GM12878 (cell line): ENCODE measurements at regions not wholly inside any gene's neighbourhood (a gene's known extent, or its start where the extent isn't known, plus 50 kb on each side); places are given as distances from the start of the nearest gene placed in this dataset.

Experiments used
- ATAC-seq: fragments of 200-7000 bp; cut with Tn5 transposase; 3 replicates; pipeline ENCODE4 v1.9.1; 2020; ENCODE audit warnings: mild to moderate bottlenecking, moderate library complexity
- BruUV-seq: library from RNA; stranded (reverse); fragments of 400-500 nt; replicated peaks from 2 replicates; lab custom pipeline; 2021; lab: Mats Ljungman, UMichigan
- CTCF ChIA-PET: fragments of 300-600 bp; sonication (Branson Sonifier 250); formaldehyde crosslinking; extraction: SDS; loops from one replicate; lab custom pipeline; 2021; ENCODE audit warnings: inconsistent platforms; lab: Yijun Ruan, JAX
- POLR2A ChIA-PET: fragments of 350-600 bp; formaldehyde crosslinking; extraction: SDS; loops from one replicate; lab custom pipeline; 2021; ENCODE audit warnings: inconsistent platforms; lab: Charles Lee
- RAD21 ChIA-PET: fragments of 300-600 bp; sonication (Branson Sonifier 250); formaldehyde crosslinking; loops from one replicate; lab custom pipeline; 2023; ENCODE audit warnings: antibody characterized with exemption; ENCODE audit not compliant: unreplicated experiment; lab: Charles Lee
- SMC1A ChIA-PET: fragments of 300-600 bp; sonication (Branson Sonifier 250); formaldehyde crosslinking; loops from one replicate; lab custom pipeline; 2023; ENCODE audit not compliant: unreplicated experiment, uncharacterized antibody; lab: Charles Lee
- DNase-seq: peaks from one replicate; pipeline ENCODE4 v3.0.0-alpha.2; 2011; ENCODE audit warnings: low read depth, low spot score
- FAIRE-seq: peaks from 3 replicates; lab custom pipeline; 2011; peaks lifted over from hg19 to GRCh38; lab: Jason Lieb, UNC
- H2AFZ ChIP-seq: 2 replicates; pipeline ENCODE4 v1.6.0; 2011; ENCODE audit warnings: low read depth, low read length, control low read depth; ENCODE audit not compliant: control insufficient read depth
- H3K27ac ChIP-seq: 2 replicates; pipeline ENCODE4 v1.5.1; 2011; ENCODE audit warnings: control low read depth; ENCODE audit not compliant: control insufficient read depth, insufficient read depth
- H3K27me3 ChIP-seq, 2 experiments: replicated peaks in 1 of 2; 2 replicates each; pipeline versions ENCODE4 v1.6.0 to v1.6.1; 2011; ENCODE audit warnings: low read length in 1 of 2; ENCODE audit not compliant: control insufficient read depth in 2 of 2, insufficient read depth in 2 of 2
- H3K36me3 ChIP-seq, 2 experiments: 2 replicates each; pipeline ENCODE4 v1.5.1; 2011; ENCODE audit warnings: low read length in 1 of 2; ENCODE audit not compliant: control insufficient read depth in 2 of 2, insufficient read depth in 2 of 2
- H3K4me1 ChIP-seq: 2 replicates; pipeline ENCODE4 v1.6.1; 2011; ENCODE audit warnings: mild to moderate bottlenecking, low read length, moderate library complexity, mixed read lengths; ENCODE audit not compliant: control insufficient read depth, insufficient read depth
- H3K4me2 ChIP-seq: 2 replicates; pipeline ENCODE4 v1.6.0; 2011; ENCODE audit warnings: control low read depth; ENCODE audit not compliant: control insufficient read depth, insufficient read depth
- H3K4me3 ChIP-seq: fragments of 200-600 bp; sonication (generic); 2 replicates; pipeline ENCODE4 v1.5.1; 2016
- H3K79me2 ChIP-seq: 2 replicates; pipeline ENCODE4 v1.6.0; 2011; ENCODE audit warnings: low read length; ENCODE audit not compliant: control insufficient read depth, insufficient read depth
- H3K9ac ChIP-seq: 2 replicates; pipeline ENCODE4 v1.8.0; 2011; ENCODE audit warnings: low read length, control low read depth, mixed read lengths; ENCODE audit not compliant: control insufficient read depth, insufficient read depth
- H3K9me3 ChIP-seq: replicated peaks from 3 replicates; pipeline ENCODE4 v1.5.1; 2011; ENCODE audit warnings: mild to moderate bottlenecking, low read length; ENCODE audit not compliant: control insufficient read depth, insufficient read depth
- H4K20me1 ChIP-seq: 2 replicates; pipeline ENCODE4 v1.6.0; 2011; ENCODE audit not compliant: control insufficient read depth, insufficient read depth
- BCL11A ChIP-seq: IDR thresholded peaks from 2 replicates; pipeline ENCODE4 v1.6.1; 2011; ENCODE audit warnings: low read depth, low read length
- CHD4 ChIP-seq: fragments of 200-600 bp; sonication (generic); IDR thresholded peaks from 2 replicates; pipeline ENCODE4 v1.6.1; 2016; ENCODE audit warnings: mild to moderate bottlenecking
- E2F8 ChIP-seq: fragments of 450-650 bp; IDR thresholded peaks from 2 replicates; pipeline ENCODE4 v1.6.1; 2018; ENCODE audit warnings: mild to moderate bottlenecking, low read depth, moderate library complexity; ENCODE audit not compliant: partially characterized antibody
- ELK1 ChIP-seq: IDR thresholded peaks from 2 replicates; pipeline ENCODE4 v1.6.1; 2012; ENCODE audit warnings: low read depth, low read length, improper control_type of control experiment
- GABPA ChIP-seq: IDR thresholded peaks from 2 replicates; pipeline ENCODE4 v1.6.1; 2014; ENCODE audit warnings: antibody characterized with exemption, low read depth, mild to moderate bottlenecking, inconsistent platforms
- IKZF1 ChIP-seq: fragments of 450-650 bp; conservative IDR thresholded peaks from 2 replicates; pipeline ENCODE4 v1.6.1; 2017; ENCODE audit warnings: antibody characterized with exemption, mild to moderate bottlenecking
- IRF4 ChIP-seq: IDR thresholded peaks from 2 replicates; pipeline ENCODE4 v1.6.1; 2011; ENCODE audit warnings: low read depth, low read length
- JUNB ChIP-seq: IDR thresholded peaks from 2 replicates; pipeline ENCODE4 v1.6.1; 2016; ENCODE audit warnings: antibody characterized with exemption, mild to moderate bottlenecking
- NBN ChIP-seq: fragments of 450-650 bp; IDR thresholded peaks from 2 replicates; pipeline ENCODE4 v1.6.1; 2016
- POLR2AphosphoS5 ChIP-seq: IDR thresholded peaks from 2 replicates; pipeline ENCODE4 v1.6.1; 2011; ENCODE audit warnings: mild to moderate bottlenecking, low read length, inconsistent platforms
- POU2F2 ChIP-seq: IDR thresholded peaks from 3 replicates; pipeline ENCODE4 v1.6.1; 2011; ENCODE audit warnings: low read depth, mild to moderate bottlenecking, low read length, borderline replicate concordance
- PRDM15 ChIP-seq: fragments of 450-650 bp; formaldehyde crosslinking; IDR thresholded peaks from 2 replicates; pipeline ENCODE4 v1.4.0; 2020; ENCODE audit warnings: mild to moderate bottlenecking, moderate library complexity
- RBBP5 ChIP-seq: fragments of 200-600 bp; sonication (generic); conservative IDR thresholded peaks from 2 replicates; pipeline ENCODE4 v1.6.1; 2016
- RCOR1 ChIP-seq: conservative IDR thresholded peaks from 2 replicates; pipeline ENCODE4 v1.6.1; 2012; ENCODE audit warnings: low read depth, low read length, improper control_type of control experiment
- RELB ChIP-seq: fragments of 450-650 bp; IDR thresholded peaks from 2 replicates; pipeline ENCODE4 v1.6.1; 2017; ENCODE audit warnings: low read depth, mild to moderate bottlenecking, moderate library complexity
- SMARCA5 ChIP-seq: fragments of 450-650 bp; IDR thresholded peaks from 2 replicates; pipeline ENCODE4 v1.6.1; 2017; ENCODE audit warnings: mild to moderate bottlenecking
- SMC3 ChIP-seq: IDR thresholded peaks from 2 replicates; pipeline ENCODE4 v1.6.1; 2011; ENCODE audit warnings: low read length, improper control_type of control experiment, borderline replicate concordance
- TARDBP ChIP-seq: IDR thresholded peaks from 2 replicates; pipeline ENCODE4 v1.6.1; 2016; ENCODE audit warnings: borderline replicate concordance
- TCF12 ChIP-seq: IDR thresholded peaks from 2 replicates; pipeline ENCODE4 v1.6.1; 2011; ENCODE audit warnings: low read depth, mild to moderate bottlenecking, low read length
- ZNF24 ChIP-seq: fragments of 450-650 bp; IDR thresholded peaks from 2 replicates; pipeline ENCODE4 v1.6.1; 2017; ENCODE audit warnings: antibody characterized with exemption, mild to moderate bottlenecking
- WGBS: methylation state at CpG from one replicate; pipeline ENCODE4 v1.1.6; 2016; ENCODE audit warnings: low lambda C conversion rate; ENCODE audit not compliant: insufficient replicate concordance, insufficient coverage; ENCODE audit errors: missing lambda C conversion rate; 5-methylcytosine and 5-hydroxymethylcytosine counted together
- in situ Hi-C: fragments of 300-500 bp; cut with MboI; formaldehyde crosslinking; loops from 9 replicates; pipeline ENCODE4 v1.14.3; 2018; ENCODE audit warnings: mixed read lengths
- intact Hi-C: fragments of 100-400 bp; cut with micrococcal nuclease; formaldehyde crosslinking; loops from one replicate; pipeline ENCODE4 v1.14.2; 2022; ENCODE audit not compliant: unreplicated experiment

- no peak for ATAC-seq
- CTCF ChIA-PET, result no interaction called here
- POLR2A ChIA-PET, result no interaction called here
Measured at GRCh38 chr7:24214670-24215069, 69.3 kb upstream of the NPY start.

More at GRCh38 chr7:24214670-24215069, 69.3 kb upstream of the NPY start:
- SMC1A ChIA-PET, result no interaction called here
- intact Hi-C loops, result no loop called here
- Histone ChIP-seq H3K4me3 (no peak overlapping the region), H3K36me3 (no peaks in the 10 kb centered on the region), H3K4me2 (no peak overlapping the region)
- TF ChIP-seq RELB (no peak), TCF12 (no peak), NBN (no peak), SMC3 (no peak), CHD4 (no peak), IKZF1 (no peak), POU2F2 (no peak), JUNB (no peak), RBBP5 (no peak), ELK1 (no peak), GABPA (no peak), IRF4 (no peak), E2F8 (no peak), ZNF24 (no peak), RCOR1 (no peak), TARDBP (no peak), SMARCA5 (no peak), POLR2AphosphoS5 (no peak), PRDM15 (CRISPR knock-in tag) (no peak), BCL11A (no peak)
- TF ChIP-seq, all 136 proteins: peak for 0
- RAD21 ChIA-PET, result no interaction called here
- H3K79me2 ChIP-seq, result no peaks in the 10 kb centered on the region
- no peak overlapping the region for H2AFZ ChIP-seq
- no peaks in the 10 kb centered on the region for H3K4me1 ChIP-seq
- no peak overlapping the region for H3K27ac ChIP-seq
- BruUV-seq, result no TSS peak
- 86% methylated on average over 4 of the region's 4 CpGs for WGBS
- H3K27me3 ChIP-seq, result no peaks in the 10 kb centered on the region; a peak in 1 of 4 replicates
- FAIRE-seq (no peak), DNase-seq (no peak)
- no peaks in the 10 kb centered on the region for H4K20me1 ChIP-seq
- no peak overlapping the region for H3K9ac ChIP-seq
- in situ Hi-C loops, result no loop called here
- no peaks in the 10 kb centered on the region for H3K9me3 ChIP-seq
